NT2/D1 (cell line): ENCODE measurements at regions not wholly inside any gene's neighbourhood (a gene's known extent, or its start where the extent isn't known, plus 50 kb on each side); places are given as distances from the start of the nearest gene placed in this dataset.

ENCODE experiments used
- SUZ12 ChIP-seq: IDR thresholded peaks from 2 replicates; pipeline ENCODE4 v1.6.1; 2011; ENCODE audit not compliant: insufficient read length, insufficient read depth; ENCODE audit errors: extremely low read depth
- YY1 ChIP-seq: IDR thresholded peaks from 2 replicates; pipeline ENCODE4 v1.6.1; 2011; ENCODE audit not compliant: insufficient read length, insufficient read depth

- TF ChIP-seq YY1 (no peak), SUZ12 (no peak)
Observed at GRCh38 chr5:98308231-98308630, 465.2 kb upstream of the RGMB start.
